NCI-H1694 (cell line): ENCODE measurements at regions not wholly inside any gene's neighbourhood (a gene's known extent, or its start where the extent isn't known, plus 50 kb on each side); places are given as distances from the start of the nearest gene placed in this dataset.
A peak's percentile ranks its signal among the peaks of the same experiment; 100 is the strongest.

Source experiments
- DNase-seq: peaks from one replicate; lab custom pipeline; 2025; lab: John Stamatoyannopoulos, UW

DNA sequence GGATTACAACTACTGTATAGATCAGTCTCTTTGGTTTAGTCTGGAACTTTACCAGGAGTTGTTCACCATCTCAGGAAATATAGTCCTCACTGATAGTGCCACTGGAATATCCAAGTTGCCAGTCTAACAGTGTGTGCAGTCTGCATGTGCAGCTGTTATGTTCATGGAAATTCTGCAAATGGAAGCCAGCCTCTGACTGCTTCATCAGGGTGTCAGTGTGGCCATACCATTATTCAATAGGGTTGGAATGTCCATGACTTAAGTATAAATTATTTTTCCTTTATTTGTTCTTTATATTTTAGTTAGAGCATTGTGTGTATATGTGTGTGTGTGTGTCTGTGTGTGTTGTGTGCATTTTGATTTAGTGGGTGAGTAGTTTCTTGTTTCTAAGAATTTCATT, 51.8 kb downstream of the C11orf96 start:
- DNase-seq = no peak

DNA sequence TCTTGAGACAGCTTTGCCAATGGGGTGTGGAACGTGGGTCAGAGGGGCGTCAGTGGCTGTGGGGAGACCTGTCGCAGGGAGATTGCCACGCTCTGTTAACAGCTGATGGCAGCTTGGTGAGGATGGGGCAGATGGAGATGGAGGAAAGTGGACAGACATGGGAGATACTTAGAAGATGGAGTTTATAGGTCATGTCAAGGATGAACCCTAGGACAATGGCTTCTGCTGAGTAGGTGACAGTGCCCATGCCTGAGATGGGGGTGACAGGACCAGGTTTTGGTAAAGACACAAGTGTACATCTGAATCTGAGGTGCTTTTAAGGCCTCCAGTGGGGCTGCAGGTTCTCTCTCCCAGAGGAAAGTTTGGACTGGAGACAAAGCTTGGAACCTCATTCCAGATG, 51.5 kb upstream of the ACCSL start:
- DNase-seq = no peak

DNA sequence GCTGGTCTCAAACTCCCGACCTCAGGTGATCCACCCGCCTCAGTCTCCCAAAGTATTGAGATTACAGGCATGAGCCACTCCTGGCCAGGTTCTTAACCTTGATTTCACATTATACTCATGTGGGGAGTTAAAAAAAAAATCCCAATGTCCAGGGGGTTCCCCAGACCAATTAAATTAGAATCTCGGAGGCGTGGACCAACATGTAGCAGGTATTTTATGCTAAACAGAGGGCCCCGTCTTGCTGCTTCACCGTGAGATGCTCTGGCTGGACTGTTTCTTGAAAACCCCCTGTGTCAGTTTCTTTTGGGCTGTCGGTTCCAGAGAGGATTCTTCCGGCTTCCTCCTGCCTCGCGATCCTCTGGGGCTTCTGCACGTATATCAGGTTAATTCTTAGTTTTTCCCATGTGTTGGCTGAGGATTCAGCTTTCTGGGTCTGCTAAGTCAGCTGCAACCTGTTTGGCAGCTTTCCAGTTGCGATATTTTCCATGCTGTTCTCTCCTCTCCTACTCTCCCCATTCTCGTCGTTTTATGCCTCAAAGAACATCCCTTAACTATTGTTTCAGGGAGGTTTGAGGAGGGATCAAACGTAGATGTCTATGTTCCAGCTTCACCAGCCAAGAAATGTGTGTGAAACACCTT, 50.6 kb upstream of the ACCSL start:
- DNase-seq = peak; percentile 40
